Heart left ventricle (tissue), 16 donors: ENCODE measurements at regions not wholly inside any gene's neighbourhood (a gene's known extent, or its start where the extent isn't known, plus 50 kb on each side); places are given as distances from the start of the nearest gene placed in this dataset.

Source experiments
- ATAC-seq, 4 donors: fragments of 200-7000 bp; cut with Tn5 transposase; one replicate each; pipeline ENCODE4 v1.9.1; 2020 to 2022; ENCODE audit warnings: moderate library complexity in 4 of 4, mild to moderate bottlenecking in 3 of 4, moderate number of reproducible peaks in 1 of 4
- DNase-seq, 5 donors: peaks; one replicate each; pipeline ENCODE4 v3.0.0-alpha.2; 2020
- H3K27ac ChIP-seq, 12 donors: fragments of 200-600 bp; sonication (generic) in 4 of 12; one replicate each; pipeline versions ENCODE4 v1.5.0 to v1.8.0; 2016 to 2022; ENCODE audit warnings: mild to moderate bottlenecking in 2 of 12
- H3K27me3 ChIP-seq, 9 donors: fragments of 200-600 bp; sonication (generic) in 2 of 9; one replicate each; pipeline versions ENCODE4 v1.5.1 to v1.8.0; 2016 to 2022; ENCODE audit warnings: mild to moderate bottlenecking in 3 of 9
- H3K36me3 ChIP-seq, 9 donors: fragments of 200-600 bp; sonication (generic) in 2 of 9; one replicate each; pipeline versions ENCODE4 v1.5.0 to v1.8.0; 2018 to 2022; ENCODE audit warnings: mild to moderate bottlenecking in 2 of 9
- H3K4me1 ChIP-seq, 12 donors: fragments of 200-600 bp; sonication (generic) in 4 of 12; one replicate each; pipeline versions ENCODE4 v1.5.0 to v1.8.0; 2016 to 2022; ENCODE audit warnings: mild to moderate bottlenecking in 3 of 12
- H3K4me3 ChIP-seq, 12 donors: fragments of 200-600 bp; sonication (generic) in 4 of 12; one replicate each; pipeline versions ENCODE4 v1.5.0 to v1.8.0; 2017 to 2022; ENCODE audit warnings: mild to moderate bottlenecking in 9 of 12, moderate library complexity in 4 of 12
- H3K9me3 ChIP-seq, 12 donors: fragments of 200-600 bp; sonication (generic) in 4 of 12; one replicate each; pipeline versions ENCODE4 v1.5.0 to v1.8.0; 2016 to 2022; ENCODE audit warnings: mild to moderate bottlenecking in 1 of 12
- POLR2A ChIP-seq, 2 donors: fragments of 450-650 bp; IDR thresholded peaks; one replicate each; pipeline ENCODE4 v1.6.1; 2017; ENCODE audit warnings: antibody characterized with exemption in 2 of 2, mild to moderate bottlenecking in 2 of 2, moderate library complexity in 2 of 2
- WGBS, 4 donors: extraction: QIAGEN DNeasy Blood & Tissue Kit in 2 of 4; methylation state at CpG; one replicate each; pipeline versions ENCODE4 v1.1.5 to v1.1.7; 2013 to 2018; 5-methylcytosine and 5-hydroxymethylcytosine counted together
- intact Hi-C, 10 donors: fragments of 100-400 bp; cut with DNase I; formaldehyde crosslinking; loops; one replicate each; pipeline versions ENCODE4 v1.11.1 to v1.14.2; 2022
- TF ChIP-seq, protein P1 (sequence below), 12 donors: fragments of 200-600 bp; sonication (generic) in 4 of 12; IDR thresholded peaks; one replicate each; pipeline versions ENCODE4 v1.5.0 to v1.8.0; 2018 to 2022; ENCODE audit warnings: antibody characterized with exemption in 12 of 12, mild to moderate bottlenecking in 5 of 12
- donor health status: ischemic (EF 13 %, LVEDD 7.1; RV severe dilation, severe dysfunction).
- donor health status: healthy with polysubstance abuse.
- donor health status: DM: no; HTN: yes; CAD: no.
- donor health status: DM: no; HTN: no; CAD: no.
- donor health status: ischemic (EF 25% LVEDD 6.9; RV normal size, moderate dysfunction).
- donor health status: ischemic (EF 25% LVEDD 5.7; RV mildly dilated, moderate dysfunction).
- donor health status: healthy.
- donor health status: DM: yes; HTN: yes; CAD: no.
- donor health status: ischemic (EF 35%, LVEDD 5.7; RV mildly dilated, moderate dysfunction).
- donor health status: nonischemic (EF 11% LVEDD 7.7; RV severe dilation, severe dysfunction).
- donor health status: DM: yes; HTN: yes; CAD: no.
- donor health status: PGD.
- donor health status: ischemic (EF 29% LVEDD 5.4; RV normal size, mild dysfunction).
- donor health status: nonischemic (EF 23%, LVEDD 6.1; RV moderate dilation, normal function).

DNA sequence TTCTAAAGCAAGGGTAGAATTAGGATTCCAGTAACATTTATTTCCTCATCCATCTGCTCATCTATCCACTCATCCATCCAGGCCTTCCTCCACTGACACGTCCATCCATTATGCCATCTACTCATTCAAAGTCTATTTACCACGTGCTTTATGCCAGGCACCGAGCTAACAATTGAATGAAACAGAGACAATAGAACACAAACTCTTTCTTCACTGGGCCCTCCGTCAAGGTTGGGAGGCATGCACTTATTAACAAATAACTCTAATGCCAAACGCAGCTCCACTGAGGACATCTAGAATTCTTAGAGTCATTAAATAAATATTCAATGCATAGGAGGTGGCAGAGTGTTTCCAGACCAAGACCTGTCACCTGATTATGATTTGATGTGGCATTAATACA lies 262.7 kb downstream of the CYRIA start:
- Histone ChIP-seq H3K27ac (no peak overlapping the region), H3K9me3 (no peaks in the 10 kb centered on the region), H3K27me3 (peaks cover 0 to 4% (median 0%) of the 10 kb centered on the region in 9 donors), H3K4me1 (peaks cover 0 to 24% (median 2%) of the 10 kb centered on the region in 12 donors), H3K36me3 (no peaks in the 10 kb centered on the region), H3K4me3 (no peak overlapping the region)
- no peak for DNase-seq
- WGBS, 4 donors = 76 to 88% (median 78%) methylated on average over 5 of the region's 5 CpGs
- TF ChIP-seq, protein P1, sequence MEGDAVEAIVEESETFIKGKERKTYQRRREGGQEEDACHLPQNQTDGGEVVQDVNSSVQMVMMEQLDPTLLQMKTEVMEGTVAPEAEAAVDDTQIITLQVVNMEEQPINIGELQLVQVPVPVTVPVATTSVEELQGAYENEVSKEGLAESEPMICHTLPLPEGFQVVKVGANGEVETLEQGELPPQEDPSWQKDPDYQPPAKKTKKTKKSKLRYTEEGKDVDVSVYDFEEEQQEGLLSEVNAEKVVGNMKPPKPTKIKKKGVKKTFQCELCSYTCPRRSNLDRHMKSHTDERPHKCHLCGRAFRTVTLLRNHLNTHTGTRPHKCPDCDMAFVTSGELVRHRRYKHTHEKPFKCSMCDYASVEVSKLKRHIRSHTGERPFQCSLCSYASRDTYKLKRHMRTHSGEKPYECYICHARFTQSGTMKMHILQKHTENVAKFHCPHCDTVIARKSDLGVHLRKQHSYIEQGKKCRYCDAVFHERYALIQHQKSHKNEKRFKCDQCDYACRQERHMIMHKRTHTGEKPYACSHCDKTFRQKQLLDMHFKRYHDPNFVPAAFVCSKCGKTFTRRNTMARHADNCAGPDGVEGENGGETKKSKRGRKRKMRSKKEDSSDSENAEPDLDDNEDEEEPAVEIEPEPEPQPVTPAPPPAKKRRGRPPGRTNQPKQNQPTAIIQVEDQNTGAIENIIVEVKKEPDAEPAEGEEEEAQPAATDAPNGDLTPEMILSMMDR (IDR thresholded peaks at IDR 0.05) = no peak
- TF ChIP-seq POLR2A (IDR thresholded peaks at IDR 0.05) = no peak
- no peak for ATAC-seq
- intact Hi-C loops = no loop called here

DNA sequence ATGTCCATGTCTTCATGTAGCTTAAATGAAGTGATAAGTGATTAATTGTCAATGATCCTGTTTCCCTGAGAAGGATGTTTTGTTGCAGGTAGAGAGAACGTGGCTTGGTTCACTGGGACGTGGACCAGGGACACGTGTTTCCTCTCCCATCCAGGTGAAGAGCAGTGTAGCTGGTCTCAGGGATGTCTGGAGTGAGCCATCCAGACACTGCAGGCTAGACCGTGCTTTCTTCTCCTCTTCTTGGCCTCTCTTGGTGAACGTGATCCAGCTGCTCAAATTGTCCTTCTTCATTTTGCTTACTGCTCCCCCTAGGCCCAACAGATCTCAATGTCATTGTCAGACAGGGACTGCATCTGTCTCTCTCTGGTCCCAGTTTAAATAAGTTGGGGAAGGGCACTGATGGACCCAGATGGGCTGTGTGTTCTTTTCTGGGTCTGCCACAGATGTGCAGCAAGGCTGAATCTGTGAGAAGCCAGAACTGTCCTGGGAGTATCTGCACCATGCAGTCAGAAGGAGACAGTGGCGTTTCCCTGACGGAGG lies 263.8 kb downstream of the CYRIA start:
- intact Hi-C loops = no loop called here
- no peak for ATAC-seq
- TF ChIP-seq, protein P1 (IDR thresholded peaks at IDR 0.05) = no peak
- H3K27me3 ChIP-seq = peaks cover 0 to 4% (median 0%) of the 10 kb centered on the region in 9 donors
- H3K9me3 ChIP-seq = no peaks in the 10 kb centered on the region
- 76 to 81% (median 78%) methylated on average over 7 of the region's 7 CpGs for WGBS, 4 donors
- DNase-seq = no peak
- no peak overlapping the region for H3K27ac ChIP-seq
- H3K4me3 ChIP-seq = no peak overlapping the region
- peaks cover 0 to 14% (median 0%) of the 10 kb centered on the region in 12 donors for H3K4me1 ChIP-seq
- no peaks in the 10 kb centered on the region for H3K36me3 ChIP-seq

DNA sequence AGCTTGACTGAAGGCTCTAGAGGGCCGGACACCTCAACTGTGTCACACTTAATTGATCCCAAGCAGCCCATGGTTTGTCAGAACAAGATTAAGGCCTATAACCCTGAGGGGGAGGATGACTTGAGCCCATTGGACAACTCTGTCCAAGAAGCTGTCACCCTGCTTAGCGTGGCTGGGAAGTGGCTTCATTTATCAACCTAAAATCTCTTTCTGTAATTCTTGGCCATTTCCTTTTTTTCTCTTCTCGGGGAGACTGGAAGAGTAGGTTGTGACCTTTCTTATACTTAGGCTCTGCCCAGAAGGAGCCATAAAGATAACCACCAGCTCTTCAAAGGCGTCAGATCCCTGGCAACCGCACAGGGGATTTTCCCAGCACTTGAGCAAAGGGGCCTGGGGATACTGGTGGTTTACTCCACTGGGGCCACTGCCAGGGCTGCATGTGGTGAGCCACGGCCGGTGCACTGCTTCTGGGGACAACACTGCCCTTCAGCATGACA lies 265.5 kb downstream of the CYRIA start:
- Histone ChIP-seq H3K4me3 (no peak overlapping the region), H3K9me3 (no peaks in the 10 kb centered on the region), H3K4me1 (peaks cover 0 to 6% (median 0%) of the 10 kb centered on the region in 12 donors), H3K36me3 (no peaks in the 10 kb centered on the region), H3K27me3 (peaks cover 0 to 4% (median 0%) of the 10 kb centered on the region in 9 donors), H3K27ac (no peak overlapping the region)
- peak; percentile 57 to 84 (median 71) for DNase-seq
- WGBS, 4 donors = 13 to 20% (median 16%) methylated on average over 7 of the region's 7 CpGs
- TF ChIP-seq POLR2A (IDR thresholded peaks at IDR 0.05) = no peak
- TF ChIP-seq, protein P1 (IDR thresholded peaks at IDR 0.05) = no peak
- ATAC-seq = peak; percentile 56 to 95 (median 88)
- intact Hi-C loops = no loop called here

DNA sequence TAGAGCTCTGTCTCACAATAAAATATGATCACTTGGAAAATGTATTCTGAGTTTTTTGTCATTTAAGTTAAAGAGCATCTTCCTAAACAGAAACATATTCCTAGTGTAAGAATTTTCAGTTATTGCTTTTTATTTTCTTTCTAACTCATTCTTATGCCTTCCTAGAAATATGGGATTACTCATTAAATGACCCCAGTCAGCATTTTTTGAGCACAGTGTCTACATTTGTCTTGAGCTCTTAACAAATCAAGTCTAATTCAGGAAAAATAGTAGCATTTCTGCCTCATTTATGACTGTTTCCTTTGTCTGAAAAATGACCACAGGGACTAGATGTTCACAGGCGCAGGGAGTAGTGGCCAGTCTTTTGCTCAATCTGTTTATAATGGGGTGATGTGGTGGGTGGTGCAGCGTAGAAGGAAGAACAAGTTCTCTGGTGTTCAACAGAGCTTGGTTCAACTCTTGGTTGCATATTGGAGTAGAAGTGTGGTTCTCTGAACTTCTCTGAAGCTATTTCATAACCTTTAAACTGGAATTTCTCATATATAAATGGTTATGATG lies 267.1 kb downstream of the CYRIA start:
- DNase-seq (no peak), ATAC-seq (no peak)
- H3K36me3 ChIP-seq = no peaks in the 10 kb centered on the region
- no peaks in the 10 kb centered on the region for H3K9me3 ChIP-seq
- no peaks in the 10 kb centered on the region for H3K27me3 ChIP-seq
- WGBS, 4 donors = 83 to 88% (median 87%) methylated on average over 2 of the region's 2 CpGs
- no peak overlapping the region for H3K4me3 ChIP-seq
- peaks cover 0 to 6% (median 0%) of the 10 kb centered on the region in 12 donors for H3K4me1 ChIP-seq
- TF ChIP-seq, protein P1 (IDR thresholded peaks at IDR 0.05) = no peak
- no peak for TF ChIP-seq POLR2A (IDR thresholded peaks at IDR 0.05)
- intact Hi-C loops = no loop called here
- H3K27ac ChIP-seq = no peak overlapping the region
